ENCODE measurements at regions not wholly inside any gene's neighbourhood (a gene's known extent, or its start where the extent isn't known, plus 50 kb on each side); places are given as distances from the start of the nearest gene placed in this dataset.

DNA sequence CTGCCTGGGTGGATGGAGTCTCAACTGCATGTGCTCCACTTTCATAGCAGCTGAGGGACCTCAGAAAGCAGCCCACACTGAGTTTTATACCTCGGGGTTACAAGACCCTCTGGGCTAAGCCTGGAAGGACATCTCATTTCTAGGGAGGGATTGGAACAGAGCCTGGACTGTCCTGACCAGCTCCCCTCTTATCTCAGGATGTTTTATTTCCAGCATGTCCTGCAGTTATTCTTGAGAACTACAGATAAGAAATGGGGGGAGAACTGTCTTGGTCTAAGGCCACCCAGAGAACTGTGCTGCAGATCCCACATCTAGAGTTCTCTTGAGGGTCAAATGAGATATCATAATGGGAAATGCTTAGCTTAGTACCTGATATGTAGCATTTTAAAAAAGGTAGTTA, 97.3 kb upstream of the CHD6 start:
- TF ChIP-seq, protein P1, sequence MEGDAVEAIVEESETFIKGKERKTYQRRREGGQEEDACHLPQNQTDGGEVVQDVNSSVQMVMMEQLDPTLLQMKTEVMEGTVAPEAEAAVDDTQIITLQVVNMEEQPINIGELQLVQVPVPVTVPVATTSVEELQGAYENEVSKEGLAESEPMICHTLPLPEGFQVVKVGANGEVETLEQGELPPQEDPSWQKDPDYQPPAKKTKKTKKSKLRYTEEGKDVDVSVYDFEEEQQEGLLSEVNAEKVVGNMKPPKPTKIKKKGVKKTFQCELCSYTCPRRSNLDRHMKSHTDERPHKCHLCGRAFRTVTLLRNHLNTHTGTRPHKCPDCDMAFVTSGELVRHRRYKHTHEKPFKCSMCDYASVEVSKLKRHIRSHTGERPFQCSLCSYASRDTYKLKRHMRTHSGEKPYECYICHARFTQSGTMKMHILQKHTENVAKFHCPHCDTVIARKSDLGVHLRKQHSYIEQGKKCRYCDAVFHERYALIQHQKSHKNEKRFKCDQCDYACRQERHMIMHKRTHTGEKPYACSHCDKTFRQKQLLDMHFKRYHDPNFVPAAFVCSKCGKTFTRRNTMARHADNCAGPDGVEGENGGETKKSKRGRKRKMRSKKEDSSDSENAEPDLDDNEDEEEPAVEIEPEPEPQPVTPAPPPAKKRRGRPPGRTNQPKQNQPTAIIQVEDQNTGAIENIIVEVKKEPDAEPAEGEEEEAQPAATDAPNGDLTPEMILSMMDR (conservative IDR thresholded peaks at IDR 0.05; ENCODE audit: low read depth, low read length), result no peak
- TF ChIP-seq SMC3 (IDR thresholded peaks at IDR 0.05; ENCODE audit: low read depth, low read length) (no peak), RCOR1 (IDR thresholded peaks at IDR 0.05; ENCODE audit: insufficient replicate concordance, low read length) (no peak), POLR2A (IDR thresholded peaks at IDR 0.05; ENCODE audit: low read depth, low read length) (no peak)
